C4-2B (cell line): ENCODE measurements at regions not wholly inside any gene's neighbourhood (a gene's known extent, or its start where the extent isn't known, plus 50 kb on each side); places are given as distances from the start of the nearest gene placed in this dataset.
"Not testable (repeated sequence)": the region's sequence is repeated elsewhere in the genome, so short reads cannot be mapped to it uniquely, and the experiment has no call there.

Experiments used
- CTCF ChIP-seq: fragments of 450-650 bp; conservative IDR thresholded peaks from 2 replicates; pipeline ENCODE4 v1.5.1; 2017; ENCODE audit warnings: mild to moderate bottlenecking
- ZFX ChIP-seq: fragments of 450-650 bp; IDR thresholded peaks from 2 replicates; pipeline ENCODE4 v1.6.1; 2017

- not testable (repeated sequence) for TF ChIP-seq CTCF, ZFX
These were observed 190.7 kb upstream of the TPTE start for GRCh38 chr21:10330641-10331119.
